Activated T-cell treated with anti-CD3 and anti-CD28 coated beads, Interleukin-2, amount 50 U/mL, for 72 hours (primary cell): ENCODE measurements at regions not wholly inside any gene's neighbourhood (a gene's known extent, or its start where the extent isn't known, plus 50 kb on each side); places are given as distances from the start of the nearest gene placed in this dataset.
"Not testable (repeated sequence)": the region's sequence is repeated elsewhere in the genome, so short reads cannot be mapped to it uniquely, and the experiment has no call there.

ENCODE experiments used
- ATAC-seq, 2 donors: fragments of 150-1000 bp; cut with Tn5 transposase; replicated peaks in 1 of 2; 2 replicates each; pipeline ENCODE4 v1.10.0; 2021; ENCODE audit warnings: moderate library complexity in 2 of 2, mild to moderate bottlenecking in 1 of 2
- DNase-seq, 2 donors: peaks; one replicate each; pipeline ENCODE4 v3.0.0; 2021 to 2022; ENCODE audit warnings: mixed read lengths in 1 of 2
- H3K27ac Mint-ChIP-seq: one replicate; pipeline ENCODE4 v1.8.0; 2022; ENCODE audit warnings: mild to moderate bottlenecking, moderate library complexity, mixed read lengths
- H3K27me3 Mint-ChIP-seq: one replicate; pipeline ENCODE4 v1.8.0; 2022; ENCODE audit warnings: low read depth, mixed read lengths
- H3K36me3 Mint-ChIP-seq, 2 donors: one replicate each; pipeline ENCODE4 v1.8.0; 2022; ENCODE audit warnings: mixed read lengths in 2 of 2, mild to moderate bottlenecking in 1 of 2; ENCODE audit not compliant: insufficient read depth in 2 of 2
- H3K4me1 Mint-ChIP-seq: one replicate; pipeline ENCODE4 v1.8.0; 2022; ENCODE audit warnings: low read depth, mixed read lengths
- H3K4me3 Mint-ChIP-seq, 2 donors: one replicate each; pipeline ENCODE4 v1.8.0; 2022; ENCODE audit warnings: mild to moderate bottlenecking in 2 of 2, mixed read lengths in 2 of 2, moderate library complexity in 2 of 2
- H3K9me3 Mint-ChIP-seq, 2 donors: one replicate each; pipeline ENCODE4 v1.8.0; 2022; ENCODE audit warnings: mixed read lengths in 2 of 2

- Mint-ChIP-seq H3K9me3 (peaks cover 0 to 3% of the 10 kb centered on the region in 2 donors), H3K27me3 (no peaks in the 10 kb centered on the region), H3K4me3 (no peak overlapping the region), H3K4me1 (no peaks in the 10 kb centered on the region), H3K27ac (no peak overlapping the region), H3K36me3 (no peaks in the 10 kb centered on the region)
- ATAC-seq (no peak), DNase-seq (no peak)
Observed at GRCh38 chr7:81187753-81188152, 268.9 kb upstream of the SEMA3C start.

- no peak for DNase-seq
- Mint-ChIP-seq H3K4me3 (no peak overlapping the region), H3K4me1 (no peaks in the 10 kb centered on the region), H3K36me3 (no peaks in the 10 kb centered on the region), H3K27me3 (no peaks in the 10 kb centered on the region), H3K27ac (no peak overlapping the region), H3K9me3 (peaks cover 0 to 5% of the 10 kb centered on the region in 2 donors)
- no peak for ATAC-seq
Observed at GRCh38 chr7:81186691-81187090, 267.8 kb upstream of the SEMA3C start.

- peaks cover 0 to 7% of the 10 kb centered on the region in 2 donors for H3K9me3 Mint-ChIP-seq
- no peak for ATAC-seq
- no peaks in the 10 kb centered on the region for H3K4me1 Mint-ChIP-seq
- no peak overlapping the region for H3K4me3 Mint-ChIP-seq
- H3K36me3 Mint-ChIP-seq, result no peaks in the 10 kb centered on the region
- DNase-seq, result no peak
- H3K27ac Mint-ChIP-seq, result no peak overlapping the region
- H3K27me3 Mint-ChIP-seq, result no peaks in the 10 kb centered on the region
Observed at GRCh38 chr7:81185072-81185471, 266.2 kb upstream of the SEMA3C start.

- ATAC-seq, result no peak
- no peak overlapping the region for H3K4me3 Mint-ChIP-seq
- DNase-seq, result no peak
- H3K9me3 Mint-ChIP-seq, result peaks cover 10 to 15% of the 10 kb centered on the region in 2 donors
- no peaks in the 10 kb centered on the region for H3K27me3 Mint-ChIP-seq
- H3K4me1 Mint-ChIP-seq, result no peaks in the 10 kb centered on the region
- H3K36me3 Mint-ChIP-seq, result peaks cover 1 to 2% of the 10 kb centered on the region in 2 donors
- H3K27ac Mint-ChIP-seq, result no peak overlapping the region
Observed at GRCh38 chr7:81183326-81183725, 264.5 kb upstream of the SEMA3C start.

GRCh38 chr7:81182056-81182455 lies 263.2 kb upstream of the SEMA3C start:
- H3K9me3 Mint-ChIP-seq, result peaks cover 10 to 18% of the 10 kb centered on the region in 2 donors
- not testable (repeated sequence) for H3K4me1 Mint-ChIP-seq, H3K27me3 Mint-ChIP-seq, H3K27ac Mint-ChIP-seq, ATAC-seq, H3K4me3 Mint-ChIP-seq, H3K36me3 Mint-ChIP-seq, DNase-seq

- H3K9me3 Mint-ChIP-seq, result peaks cover 10 to 18% of the 10 kb centered on the region in 2 donors
- H3K36me3 Mint-ChIP-seq, result peaks cover 1 to 2% of the 10 kb centered on the region in 2 donors
- no peak overlapping the region for H3K4me3 Mint-ChIP-seq
- no peak overlapping the region for H3K27ac Mint-ChIP-seq
- ATAC-seq, result no peak
- H3K4me1 Mint-ChIP-seq, result no peaks in the 10 kb centered on the region
- DNase-seq, result no peak
- no peaks in the 10 kb centered on the region for H3K27me3 Mint-ChIP-seq
Observed at GRCh38 chr7:81181066-81181465, 262.2 kb upstream of the SEMA3C start.

GRCh38 chr7:81180573-81180972 lies 261.7 kb upstream of the SEMA3C start:
- no peak for ATAC-seq
- no peak for DNase-seq

GRCh38 chr7:81175275-81175940 lies 256.6 kb upstream of the SEMA3C start:
- peaks cover 10 to 16% of the 10 kb centered on the region in 2 donors for H3K9me3 Mint-ChIP-seq
- H3K36me3 Mint-ChIP-seq, result peaks cover 1 to 2% of the 10 kb centered on the region in 2 donors
- DNase-seq (no peak), ATAC-seq (no peak)
- no peaks in the 10 kb centered on the region for H3K27me3 Mint-ChIP-seq
- no peak overlapping the region for H3K27ac Mint-ChIP-seq
- no peaks in the 10 kb centered on the region for H3K4me1 Mint-ChIP-seq
- H3K4me3 Mint-ChIP-seq, result no peak overlapping the region

More at GRCh38 chr7:81180573-81180972, 261.7 kb upstream of the SEMA3C start:
- Mint-ChIP-seq H3K4me3 (no peak overlapping the region), H3K27me3 (no peaks in the 10 kb centered on the region), H3K27ac (no peak overlapping the region), H3K36me3 (peaks cover 1 to 2% of the 10 kb centered on the region in 2 donors), H3K4me1 (no peaks in the 10 kb centered on the region), H3K9me3 (peaks cover 10 to 18% of the 10 kb centered on the region in 2 donors)

GRCh38 chr7:81173766-81174281 lies 255.0 kb upstream of the SEMA3C start:
- no peak for DNase-seq
- no peak for ATAC-seq
- H3K36me3 Mint-ChIP-seq, result no peaks in the 10 kb centered on the region
- no peak overlapping the region for H3K27ac Mint-ChIP-seq
- H3K9me3 Mint-ChIP-seq, result peaks cover 5 to 11% of the 10 kb centered on the region in 2 donors
- no peak overlapping the region for H3K4me3 Mint-ChIP-seq
- H3K27me3 Mint-ChIP-seq, result no peaks in the 10 kb centered on the region
- no peaks in the 10 kb centered on the region for H3K4me1 Mint-ChIP-seq

GRCh38 chr7:81170291-81170690 lies 251.4 kb upstream of the SEMA3C start:
- Mint-ChIP-seq H3K4me3 (no peak overlapping the region), H3K4me1 (no peaks in the 10 kb centered on the region), H3K27me3 (no peaks in the 10 kb centered on the region), H3K36me3 (no peaks in the 10 kb centered on the region), H3K27ac (no peak overlapping the region), H3K9me3 (peaks cover 0 to 3% of the 10 kb centered on the region in 2 donors)
- DNase-seq (no peak), ATAC-seq (no peak)

- H3K4me1 Mint-ChIP-seq, result no peaks in the 10 kb centered on the region
- no peak overlapping the region for H3K27ac Mint-ChIP-seq
- H3K27me3 Mint-ChIP-seq, result no peaks in the 10 kb centered on the region
- H3K9me3 Mint-ChIP-seq, result peaks cover 0 to 3% of the 10 kb centered on the region in 2 donors
- DNase-seq, result no peak
- no peak overlapping the region for H3K4me3 Mint-ChIP-seq
- ATAC-seq, result no peak
- H3K36me3 Mint-ChIP-seq, result no peaks in the 10 kb centered on the region
Observed at GRCh38 chr7:81167934-81168333, 249.1 kb upstream of the SEMA3C start.

- no peaks in the 10 kb centered on the region for H3K4me1 Mint-ChIP-seq
- H3K9me3 Mint-ChIP-seq, result peaks cover 0 to 5% of the 10 kb centered on the region in 2 donors
- no peak for ATAC-seq
- no peaks in the 10 kb centered on the region for H3K27me3 Mint-ChIP-seq
- H3K36me3 Mint-ChIP-seq, result no peaks in the 10 kb centered on the region
- H3K4me3 Mint-ChIP-seq, result no peak overlapping the region
- H3K27ac Mint-ChIP-seq, result no peak overlapping the region
- DNase-seq, result no peak
Observed at GRCh38 chr7:81165070-81165469, 246.2 kb upstream of the SEMA3C start.

GRCh38 chr7:81162771-81163525 lies 244.1 kb upstream of the SEMA3C start:
- no peaks in the 10 kb centered on the region for H3K36me3 Mint-ChIP-seq
- peaks cover 0 to 2% of the 10 kb centered on the region in 2 donors for H3K9me3 Mint-ChIP-seq
- DNase-seq (no peak), ATAC-seq (no peak)
- H3K4me3 Mint-ChIP-seq, result no peak overlapping the region
- H3K27me3 Mint-ChIP-seq, result no peaks in the 10 kb centered on the region
- no peaks in the 10 kb centered on the region for H3K4me1 Mint-ChIP-seq
- H3K27ac Mint-ChIP-seq, result no peak overlapping the region
